H9 (cell line): ENCODE measurements at regions not wholly inside any gene's neighbourhood (a gene's known extent, or its start where the extent isn't known, plus 50 kb on each side); places are given as distances from the start of the nearest gene placed in this dataset.
"Not testable (repeated sequence)": the region's sequence is repeated elsewhere in the genome, so short reads cannot be mapped to it uniquely, and the experiment has no call there.

Source experiments
- DNase-seq: peaks from one replicate; pipeline ENCODE4 v3.0.0-alpha.2; 2017
- H2AFZ ChIP-seq: one replicate; pipeline ENCODE4 v1.6.1; 2013; ENCODE audit warnings: mild to moderate bottlenecking, low read length, control low read depth, moderate library complexity
- H2AK5ac ChIP-seq: 2 replicates; pipeline ENCODE4 v1.6.1; 2013; ENCODE audit warnings: low read length, control low read depth, mixed read lengths; ENCODE audit not compliant: insufficient read length
- H2BK120ac ChIP-seq: one replicate; pipeline ENCODE4 v1.6.1; 2013; ENCODE audit warnings: low read depth, mild to moderate bottlenecking, low read length, control low read depth, inconsistent platforms; ENCODE audit not compliant: poor library complexity, severe bottlenecking
- H2BK12ac ChIP-seq: 2 replicates; pipeline ENCODE4 v1.6.1; 2013; ENCODE audit warnings: low read length, control low read depth, mixed read lengths, low read depth; ENCODE audit not compliant: insufficient read length
- H2BK15ac ChIP-seq: 2 replicates; pipeline ENCODE4 v1.6.1; 2013; ENCODE audit warnings: low read depth, low read length, control low read depth
- H2BK20ac ChIP-seq: one replicate; pipeline ENCODE4 v1.6.1; 2013; ENCODE audit warnings: low read depth, mild to moderate bottlenecking, low read length, control low read depth, inconsistent platforms; ENCODE audit not compliant: poor library complexity, severe bottlenecking
- H2BK5ac ChIP-seq: 2 replicates; pipeline ENCODE4 v1.6.1; 2013; ENCODE audit warnings: low read length, control low read depth, mixed read lengths; ENCODE audit not compliant: insufficient read length
- H3K14ac ChIP-seq: 2 replicates; pipeline ENCODE4 v1.6.1; 2013; ENCODE audit warnings: low read length, control low read depth; ENCODE audit not compliant: insufficient read depth
- H3K18ac ChIP-seq: 2 replicates; pipeline ENCODE4 v1.6.1; 2013; ENCODE audit warnings: low read depth, mild to moderate bottlenecking, mixed read lengths, low read length, control low read depth; ENCODE audit not compliant: insufficient read length
- H3K23ac ChIP-seq: 2 replicates; pipeline ENCODE4 v1.6.1; 2013; ENCODE audit warnings: low read length, control low read depth, mixed read lengths, low read depth; ENCODE audit not compliant: insufficient read length
- H3K23me2 ChIP-seq: 2 replicates; pipeline ENCODE4 v1.6.1; 2013; ENCODE audit warnings: low read depth, mild to moderate bottlenecking, mixed read lengths, low read length, control low read depth; ENCODE audit not compliant: insufficient read length, poor library complexity, severe bottlenecking
- H3K27ac ChIP-seq: 2 replicates; pipeline ENCODE4 v1.5.1; 2013; ENCODE audit warnings: low read length, control low read depth, mixed read lengths, low read depth; ENCODE audit not compliant: insufficient read length
- H3K27me3 ChIP-seq: 2 replicates; pipeline ENCODE4 v1.6.1; 2013; ENCODE audit warnings: low read length, control low read depth, inconsistent platforms; ENCODE audit not compliant: insufficient read depth
- H3K4ac ChIP-seq: 2 replicates; pipeline ENCODE4 v1.6.1; 2013; ENCODE audit warnings: low read depth, mild to moderate bottlenecking, control low read depth, inconsistent platforms, low read length, moderate library complexity
- H3K4me1 ChIP-seq: 2 replicates; pipeline ENCODE4 v1.6.1; 2013; ENCODE audit warnings: low read length, control low read depth, inconsistent platforms; ENCODE audit not compliant: insufficient read depth
- H3K4me2 ChIP-seq: 2 replicates; pipeline ENCODE4 v1.6.1; 2013; ENCODE audit warnings: low read length, control low read depth, mixed read lengths; ENCODE audit not compliant: insufficient read length, insufficient read depth
- H3K56ac ChIP-seq: 2 replicates; pipeline ENCODE4 v1.6.1; 2013; ENCODE audit warnings: low read depth, mild to moderate bottlenecking, mixed read lengths, low read length, control low read depth; ENCODE audit not compliant: insufficient read length
- H3K79me1 ChIP-seq: 2 replicates; pipeline ENCODE4 v1.6.1; 2013; ENCODE audit warnings: low read depth, mild to moderate bottlenecking, moderate library complexity, low read length, control low read depth, inconsistent platforms; ENCODE audit not compliant: insufficient read depth, poor library complexity, severe bottlenecking
- H3K79me2 ChIP-seq: 2 replicates; pipeline ENCODE4 v1.6.1; 2013; ENCODE audit warnings: low read length, control low read depth, inconsistent platforms; ENCODE audit not compliant: insufficient read depth
- H3K9ac ChIP-seq: 2 replicates; pipeline ENCODE4 v1.6.1; 2013; ENCODE audit warnings: low read length, control low read depth, mixed read lengths; ENCODE audit not compliant: insufficient read length; ENCODE audit errors: extremely low read depth
- H3K9me3 ChIP-seq: one replicate; pipeline ENCODE4 v1.6.1; 2013; ENCODE audit warnings: low read depth, low read length, inconsistent platforms; ENCODE audit not compliant: control insufficient read depth
- H3T11ph ChIP-seq: one replicate; pipeline ENCODE4 v1.6.1; 2013; ENCODE audit warnings: mild to moderate bottlenecking, low read length, control low read depth, inconsistent platforms
- H4K20me1 ChIP-seq: one replicate; pipeline ENCODE4 v1.6.1; 2013; ENCODE audit not compliant: control insufficient read depth, insufficient read length, insufficient read depth
- H4K5ac ChIP-seq: 2 replicates; pipeline ENCODE4 v1.6.1; 2013; ENCODE audit warnings: low read depth, mild to moderate bottlenecking, mixed read lengths, low read length, control low read depth; ENCODE audit not compliant: insufficient read length
- H4K8ac ChIP-seq: replicated peaks from 2 replicates; pipeline ENCODE4 v1.6.1; 2013; ENCODE audit warnings: low read length, control low read depth, mixed read lengths, low read depth; ENCODE audit not compliant: insufficient read length
- H4K91ac ChIP-seq: 2 replicates; pipeline ENCODE4 v1.6.1; 2013; ENCODE audit warnings: low read depth, mild to moderate bottlenecking, moderate library complexity, mixed read lengths, low read length, control low read depth; ENCODE audit not compliant: insufficient read length
- H3K27ac Mint-ChIP-seq, 3 experiments: 2 replicates in 2 of 3; 3 replicates in 1 of 3; pipeline ENCODE4 v1.8.0; 2020 to 2021; ENCODE audit warnings: mixed read lengths in 3 of 3, mild to moderate bottlenecking in 1 of 3, moderate library complexity in 1 of 3
- H3K27me3 Mint-ChIP-seq: 2 replicates; pipeline ENCODE4 v1.8.0; 2021; ENCODE audit warnings: low read depth, mild to moderate bottlenecking, moderate library complexity, mixed read lengths
- H3K36me3 Mint-ChIP-seq, 3 experiments: 2 replicates in 2 of 3; 3 replicates in 1 of 3; pipeline ENCODE4 v1.8.0; 2020 to 2021; ENCODE audit warnings: low read depth in 3 of 3, mixed read lengths in 3 of 3; ENCODE audit not compliant: insufficient read depth in 1 of 3
- H3K4me1 Mint-ChIP-seq, 2 experiments: 2 replicates each; pipeline ENCODE4 v1.8.0; 2020; ENCODE audit warnings: mixed read lengths in 2 of 2
- H3K4me3 Mint-ChIP-seq, 2 experiments: 2 replicates in 1 of 2; 3 replicates in 1 of 2; pipeline ENCODE4 v1.8.0; 2020 to 2021; ENCODE audit warnings: mild to moderate bottlenecking in 2 of 2, mixed read lengths in 2 of 2, moderate library complexity in 1 of 2
- H3K9me3 Mint-ChIP-seq, 2 experiments: 2 replicates in 1 of 2; 3 replicates in 1 of 2; pipeline ENCODE4 v1.8.0; 2020; ENCODE audit warnings: mild to moderate bottlenecking in 2 of 2, mixed read lengths in 2 of 2, moderate library complexity in 1 of 2
- WGBS: extraction: QIAGEN DNeasy Blood & Tissue Kit; methylation state at CpG from one replicate; pipeline ENCODE4 v1.1.7; 2013; ENCODE audit warnings: missing lambda C conversion rate, low lambda C conversion rate, mixed read lengths; ENCODE audit not compliant: insufficient read length; ENCODE audit errors: extremely low coverage; 5-methylcytosine and 5-hydroxymethylcytosine counted together
- TF ChIP-seq, protein P1 (sequence below): fragments of 200-600 bp; sonication (generic); conservative IDR thresholded peaks from 3 replicates; pipeline ENCODE4 v1.8.0; 2021; ENCODE audit warnings: antibody characterized with exemption, mild to moderate bottlenecking

DNA sequence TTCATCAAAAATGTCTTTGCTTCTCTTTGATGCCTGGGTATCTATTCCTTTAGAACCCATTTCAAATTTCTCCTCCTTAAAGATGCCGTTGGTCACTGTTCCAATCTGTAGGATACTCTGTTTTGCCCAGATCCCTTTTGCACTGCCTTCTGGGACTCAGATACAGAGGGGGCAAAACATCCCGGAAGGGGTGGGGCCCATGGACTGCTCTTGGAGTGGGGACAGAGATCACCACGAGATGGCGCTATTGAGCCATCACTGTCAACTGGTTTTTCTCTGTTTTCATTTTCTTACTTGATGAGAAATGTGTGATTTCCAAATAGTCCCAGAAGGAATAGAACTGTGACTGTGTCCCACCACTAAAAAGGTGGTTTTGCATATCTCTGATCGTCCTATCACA lies 151.8 kb downstream of the NPIPA7 start:
- not testable (repeated sequence) for H3K14ac ChIP-seq, H2AK5ac ChIP-seq, H3K27me3 ChIP-seq, H3K27ac ChIP-seq, H3K79me2 ChIP-seq, H3K9me3 Mint-ChIP-seq, H3K36me3 Mint-ChIP-seq, H4K5ac ChIP-seq, H2BK12ac ChIP-seq, H3K4me2 ChIP-seq, H4K8ac ChIP-seq, H3K4ac ChIP-seq, H3T11ph ChIP-seq, H2BK5ac ChIP-seq, H3K4me3 Mint-ChIP-seq, H2AFZ ChIP-seq, H4K20me1 ChIP-seq, H3K23ac ChIP-seq, H3K56ac ChIP-seq, H3K18ac ChIP-seq, DNase-seq, H2BK15ac ChIP-seq, H3K79me1 ChIP-seq, H3K4me1 Mint-ChIP-seq, H4K91ac ChIP-seq, H3K9me3 ChIP-seq, H3K23me2 ChIP-seq, H3K27ac Mint-ChIP-seq, H3K4me1 ChIP-seq, H2BK20ac ChIP-seq, H3K9ac ChIP-seq, H3K27me3 Mint-ChIP-seq, H2BK120ac ChIP-seq
- TF ChIP-seq, protein P1, sequence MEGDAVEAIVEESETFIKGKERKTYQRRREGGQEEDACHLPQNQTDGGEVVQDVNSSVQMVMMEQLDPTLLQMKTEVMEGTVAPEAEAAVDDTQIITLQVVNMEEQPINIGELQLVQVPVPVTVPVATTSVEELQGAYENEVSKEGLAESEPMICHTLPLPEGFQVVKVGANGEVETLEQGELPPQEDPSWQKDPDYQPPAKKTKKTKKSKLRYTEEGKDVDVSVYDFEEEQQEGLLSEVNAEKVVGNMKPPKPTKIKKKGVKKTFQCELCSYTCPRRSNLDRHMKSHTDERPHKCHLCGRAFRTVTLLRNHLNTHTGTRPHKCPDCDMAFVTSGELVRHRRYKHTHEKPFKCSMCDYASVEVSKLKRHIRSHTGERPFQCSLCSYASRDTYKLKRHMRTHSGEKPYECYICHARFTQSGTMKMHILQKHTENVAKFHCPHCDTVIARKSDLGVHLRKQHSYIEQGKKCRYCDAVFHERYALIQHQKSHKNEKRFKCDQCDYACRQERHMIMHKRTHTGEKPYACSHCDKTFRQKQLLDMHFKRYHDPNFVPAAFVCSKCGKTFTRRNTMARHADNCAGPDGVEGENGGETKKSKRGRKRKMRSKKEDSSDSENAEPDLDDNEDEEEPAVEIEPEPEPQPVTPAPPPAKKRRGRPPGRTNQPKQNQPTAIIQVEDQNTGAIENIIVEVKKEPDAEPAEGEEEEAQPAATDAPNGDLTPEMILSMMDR, result peak; percentile 29; the same call in 1 of the 3 replicates
- WGBS, result no CpG with 5 or more reads among the region's 5 CpGs

- not testable (repeated sequence) for H3K4me3 Mint-ChIP-seq, H2AFZ ChIP-seq, H4K20me1 ChIP-seq, H2BK5ac ChIP-seq, H3K4me1 ChIP-seq, H3K4me2 ChIP-seq, DNase-seq, H2AK5ac ChIP-seq, H3K27me3 ChIP-seq, H3K14ac ChIP-seq, H3K4me1 Mint-ChIP-seq, H3K18ac ChIP-seq, H4K8ac ChIP-seq, H3K27ac ChIP-seq, H3K9me3 ChIP-seq, H3K9ac ChIP-seq, H3K4ac ChIP-seq, H4K91ac ChIP-seq, H3K79me1 ChIP-seq, H4K5ac ChIP-seq, H3K9me3 Mint-ChIP-seq, H3K23ac ChIP-seq, H3K79me2 ChIP-seq, H3K56ac ChIP-seq, H3T11ph ChIP-seq, H2BK12ac ChIP-seq, H3K23me2 ChIP-seq, H3K36me3 Mint-ChIP-seq, H2BK20ac ChIP-seq, H2BK120ac ChIP-seq, H3K27ac Mint-ChIP-seq, H3K27me3 Mint-ChIP-seq, H2BK15ac ChIP-seq
- no CpG with 5 or more reads among the region's 4 CpGs for WGBS
Measured at GRCh38 chr16:16535565-16535964, 156.6 kb downstream of the NPIPA7 start.
